HepG2 (cell line): ENCODE measurements at regions not wholly inside any gene's neighbourhood (a gene's known extent, or its start where the extent isn't known, plus 50 kb on each side); places are given as distances from the start of the nearest gene placed in this dataset.

Experiments used
- ATAC-seq: fragments of 200-7000 bp; cut with Tn5 transposase; 3 replicates; pipeline ENCODE4 v1.9.1; 2020; ENCODE audit warnings: mild to moderate bottlenecking, moderate library complexity
- BruUV-seq: library from RNA; stranded (reverse); fragments of 400-500 nt; replicated peaks from 2 replicates; lab custom pipeline; 2021; lab: Mats Ljungman, UMichigan
- CTCF ChIA-PET: fragments of 300-600 bp; formaldehyde crosslinking; extraction: SDS; loops from one replicate; lab custom pipeline; 2021; ENCODE audit warnings: low total read pairs, inconsistent platforms, low intra/inter-chr PET ratio; lab: Yijun Ruan, JAX
- POLR2A ChIA-PET: fragments of 350-600 bp; sonication (Branson Sonifier 250); formaldehyde crosslinking; loops from one replicate; lab custom pipeline; 2020; ENCODE audit warnings: antibody characterized with exemption, inconsistent platforms; lab: Yijun Ruan, JAX
- DNase-seq: peaks from one replicate; pipeline ENCODE4 v3.0.0-alpha.2; 2015; ENCODE audit warnings: low spot score
- FAIRE-seq: peaks from 3 replicates; lab custom pipeline; 2011; peaks lifted over from hg19 to GRCh38; lab: Jason Lieb, UNC
- H2AFZ ChIP-seq: one replicate; pipeline ENCODE4 v1.6.1; 2011; ENCODE audit warnings: low read length, inconsistent platforms
- H3K27ac ChIP-seq: fragments of 300-600 bp; 3 replicates; pipeline ENCODE4 v1.8.0; 2011; ENCODE audit warnings: mixed run types, mild to moderate bottlenecking, mixed read lengths, low read length, inconsistent platforms; ENCODE audit not compliant: insufficient read depth; ENCODE audit errors: extremely low read length
- H3K27me3 ChIP-seq, 2 experiments: fragments of 200-600 bp in 1 of 2; 2 replicates in 1 of 2; 3 replicates in 1 of 2; pipeline versions ENCODE4 v1.6.0 to v1.8.0; 2011; ENCODE audit warnings: low read length in 2 of 2, mild to moderate bottlenecking in 2 of 2, moderate library complexity in 2 of 2, inconsistent platforms in 1 of 2; ENCODE audit not compliant: insufficient read depth in 2 of 2, control insufficient read depth in 1 of 2
- H3K36me3 ChIP-seq, 2 experiments: fragments of 200-600 bp in 1 of 2; replicated peaks in 1 of 2; 2 replicates in 1 of 2; 3 replicates in 1 of 2; pipeline versions ENCODE4 v1.5.1 to v1.8.0; 2011; ENCODE audit warnings: low read length in 2 of 2, inconsistent platforms in 1 of 2; ENCODE audit not compliant: insufficient read depth in 2 of 2, control insufficient read depth in 1 of 2
- H3K4me1 ChIP-seq: 2 replicates; pipeline ENCODE4 v1.5.1; 2012; ENCODE audit warnings: low read length, inconsistent platforms; ENCODE audit not compliant: insufficient read depth
- H3K4me2 ChIP-seq: 2 replicates; pipeline ENCODE4 v1.6.0; 2011; ENCODE audit warnings: low read depth, low read length, inconsistent platforms
- H3K4me3 ChIP-seq, 3 experiments: fragments of 200-600 bp in 1 of 3; sonication (generic), shearing (Covaris generic) in 1 of 3; replicated peaks in 1 of 3; 2 replicates each; pipeline ENCODE4 v1.5.1; 2011 to 2016; ENCODE audit warnings: low read length in 3 of 3, inconsistent platforms in 2 of 3, low read depth in 2 of 3, mild to moderate bottlenecking in 2 of 3, control low read depth in 1 of 3, mixed read lengths in 1 of 3; ENCODE audit not compliant: insufficient read depth in 1 of 3
- H3K79me2 ChIP-seq: one replicate; pipeline ENCODE4 v1.6.1; 2011; ENCODE audit warnings: low read length, inconsistent platforms; ENCODE audit not compliant: insufficient read depth
- H3K9ac ChIP-seq: 2 replicates; pipeline ENCODE4 v1.6.0; 2011; ENCODE audit warnings: mild to moderate bottlenecking, low read depth, low read length, inconsistent platforms; ENCODE audit not compliant: insufficient read depth
- H3K9me3 ChIP-seq: 2 replicates; pipeline ENCODE4 v1.5.1; 2012; ENCODE audit warnings: mild to moderate bottlenecking, low read length
- H4K20me1 ChIP-seq: 2 replicates; pipeline ENCODE4 v1.6.0; 2011; ENCODE audit warnings: inconsistent platforms, mild to moderate bottlenecking, low read length, moderate library complexity; ENCODE audit not compliant: insufficient read depth
- EZH2 ChIP-seq: conservative IDR thresholded peaks from 2 replicates; pipeline ENCODE4 v1.6.1; 2012; ENCODE audit warnings: mild to moderate bottlenecking, low read depth, low read length, moderate library complexity
- PAX8 ChIP-seq: sonication (generic); formaldehyde crosslinking; IDR thresholded peaks from 2 replicates; pipeline ENCODE4 v1.8.0; 2022; ENCODE audit warnings: mild to moderate bottlenecking, missing genetic modification reagents, borderline replicate concordance
- ZNF263 ChIP-seq: sonication (generic); formaldehyde crosslinking; IDR thresholded peaks from 2 replicates; pipeline ENCODE4 v1.4.0; 2020; ENCODE audit warnings: missing genetic modification reagents
- ZNF7 ChIP-seq: IDR thresholded peaks from 2 replicates; pipeline ENCODE4 v1.6.1; 2016; ENCODE audit warnings: missing biosample characterization, missing genetic modification reagents
- WGBS: methylation state at CpG from one replicate; pipeline ENCODE4 v1.1.6; 2017; ENCODE audit warnings: low lambda C conversion rate; 5-methylcytosine and 5-hydroxymethylcytosine counted together
- in situ Hi-C: cut with HindIII; loops from 2 replicates; pipeline ENCODE4 v1.10.0; 2017; ENCODE audit warnings: low pct_unique_long_range_greater_than_20kb; ENCODE audit not compliant: extremely low pct_ligation_motif_present
- intact Hi-C: fragments of 100-400 bp; cut with micrococcal nuclease; formaldehyde crosslinking; loops from one replicate; pipeline ENCODE4 v1.10.0; 2022; ENCODE audit not compliant: unreplicated experiment
- TF ChIP-seq, protein P1 (sequence below), 2 experiments: IDR thresholded peaks; 2 replicates each; pipeline ENCODE4 v1.6.1; 2011 to 2012; ENCODE audit warnings: low read length in 2 of 2, borderline replicate concordance in 1 of 2, low read depth in 1 of 2, mild to moderate bottlenecking in 1 of 2, moderate library complexity in 1 of 2
- TF ChIP-seq, protein P2 (sequence below): sonication (generic); formaldehyde crosslinking; IDR thresholded peaks from 2 replicates; pipeline ENCODE4 v1.5.0; 2020; ENCODE audit warnings: mild to moderate bottlenecking, missing genetic modification reagents

DNA sequence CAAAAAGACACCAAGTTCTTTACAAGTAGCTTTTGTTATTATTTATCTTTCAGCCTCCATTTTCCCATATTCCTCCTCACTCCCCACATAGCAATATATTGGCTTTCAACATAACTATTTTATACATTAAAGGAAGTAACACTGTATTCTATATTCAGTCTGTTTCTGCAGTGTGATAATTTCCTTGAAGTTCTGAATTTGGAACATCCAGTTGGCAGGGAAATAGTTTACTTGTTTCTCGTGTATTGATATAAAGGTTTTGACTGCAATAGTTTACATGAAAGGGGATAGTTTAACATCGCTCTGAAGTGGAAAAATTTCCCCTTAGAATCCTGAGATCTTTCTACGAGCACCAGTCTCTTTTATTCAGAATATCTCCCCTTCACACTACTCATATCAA is 341.5 kb upstream of the ANO3 start:
- no peaks in the 10 kb centered on the region for H3K36me3 ChIP-seq
- DNase-seq: no peak
- H3K27ac ChIP-seq: no peak overlapping the region
- in situ Hi-C loops (no loop called here), intact Hi-C loops (no loop called here)
- FAIRE-seq: no peak
- ATAC-seq: no peak
- no peaks in the 10 kb centered on the region for H4K20me1 ChIP-seq
- BruUV-seq: no TSS peak
- H3K79me2 ChIP-seq: no peaks in the 10 kb centered on the region
- no peaks in the 10 kb centered on the region for H3K4me1 ChIP-seq
- 5% methylated on average over 3 of the region's 3 CpGs for WGBS
- POLR2A ChIA-PET: no interaction called here
- H2AFZ ChIP-seq: no peak overlapping the region
- TF ChIP-seq EZH2: no peak
- no peak for TF ChIP-seq ZNF7 (CRISPR knock-in tag)
- TF ChIP-seq, protein P1, sequence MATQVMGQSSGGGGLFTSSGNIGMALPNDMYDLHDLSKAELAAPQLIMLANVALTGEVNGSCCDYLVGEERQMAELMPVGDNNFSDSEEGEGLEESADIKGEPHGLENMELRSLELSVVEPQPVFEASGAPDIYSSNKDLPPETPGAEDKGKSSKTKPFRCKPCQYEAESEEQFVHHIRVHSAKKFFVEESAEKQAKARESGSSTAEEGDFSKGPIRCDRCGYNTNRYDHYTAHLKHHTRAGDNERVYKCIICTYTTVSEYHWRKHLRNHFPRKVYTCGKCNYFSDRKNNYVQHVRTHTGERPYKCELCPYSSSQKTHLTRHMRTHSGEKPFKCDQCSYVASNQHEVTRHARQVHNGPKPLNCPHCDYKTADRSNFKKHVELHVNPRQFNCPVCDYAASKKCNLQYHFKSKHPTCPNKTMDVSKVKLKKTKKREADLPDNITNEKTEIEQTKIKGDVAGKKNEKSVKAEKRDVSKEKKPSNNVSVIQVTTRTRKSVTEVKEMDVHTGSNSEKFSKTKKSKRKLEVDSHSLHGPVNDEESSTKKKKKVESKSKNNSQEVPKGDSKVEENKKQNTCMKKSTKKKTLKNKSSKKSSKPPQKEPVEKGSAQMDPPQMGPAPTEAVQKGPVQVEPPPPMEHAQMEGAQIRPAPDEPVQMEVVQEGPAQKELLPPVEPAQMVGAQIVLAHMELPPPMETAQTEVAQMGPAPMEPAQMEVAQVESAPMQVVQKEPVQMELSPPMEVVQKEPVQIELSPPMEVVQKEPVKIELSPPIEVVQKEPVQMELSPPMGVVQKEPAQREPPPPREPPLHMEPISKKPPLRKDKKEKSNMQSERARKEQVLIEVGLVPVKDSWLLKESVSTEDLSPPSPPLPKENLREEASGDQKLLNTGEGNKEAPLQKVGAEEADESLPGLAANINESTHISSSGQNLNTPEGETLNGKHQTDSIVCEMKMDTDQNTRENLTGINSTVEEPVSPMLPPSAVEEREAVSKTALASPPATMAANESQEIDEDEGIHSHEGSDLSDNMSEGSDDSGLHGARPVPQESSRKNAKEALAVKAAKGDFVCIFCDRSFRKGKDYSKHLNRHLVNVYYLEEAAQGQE (IDR thresholded peaks at IDR 0.05; ENCODE audit: borderline replicate concordance in 1 of 2, low read depth in 1 of 2, low read length in 2 of 2): no peak
- no peak for TF ChIP-seq PAX8 (CRISPR knock-in tag)
- no peak for TF ChIP-seq ZNF263
- TF ChIP-seq, protein P2, sequence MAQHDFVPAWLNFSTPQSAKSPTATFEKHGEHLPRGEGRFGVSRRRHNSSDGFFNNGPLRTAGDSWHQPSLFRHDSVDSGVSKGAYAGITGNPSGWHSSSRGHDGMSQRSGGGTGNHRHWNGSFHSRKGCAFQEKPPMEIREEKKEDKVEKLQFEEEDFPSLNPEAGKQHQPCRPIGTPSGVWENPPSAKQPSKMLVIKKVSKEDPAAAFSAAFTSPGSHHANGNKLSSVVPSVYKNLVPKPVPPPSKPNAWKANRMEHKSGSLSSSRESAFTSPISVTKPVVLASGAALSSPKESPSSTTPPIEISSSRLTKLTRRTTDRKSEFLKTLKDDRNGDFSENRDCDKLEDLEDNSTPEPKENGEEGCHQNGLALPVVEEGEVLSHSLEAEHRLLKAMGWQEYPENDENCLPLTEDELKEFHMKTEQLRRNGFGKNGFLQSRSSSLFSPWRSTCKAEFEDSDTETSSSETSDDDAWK (CRISPR knock-in tag): no peak
- no peak overlapping the region for H3K9ac ChIP-seq
- H3K4me3 ChIP-seq: no peak overlapping the region
- no peak overlapping the region for H3K4me2 ChIP-seq
- H3K9me3 ChIP-seq: no peaks in the 10 kb centered on the region
- no peaks in the 10 kb centered on the region for H3K27me3 ChIP-seq
- CTCF ChIA-PET: no interaction called here
